ENCODE measurements at regions not wholly inside any gene's neighbourhood (a gene's known extent, or its start where the extent isn't known, plus 50 kb on each side); places are given as distances from the start of the nearest gene placed in this dataset.

- Histone ChIP-seq H3K9me3 (no peaks in the 10 kb centered on the region), H3K27ac (no peak overlapping the region), H3K36me3 (no peaks in the 10 kb centered on the region), H3K4me1 (no peaks in the 10 kb centered on the region), H3K4me3 (no peak overlapping the region), H3K27me3 (peaks cover 0 to 3% of the 10 kb centered on the region in 2 donors)
- intact Hi-C loops (cut with DNase I; ENCODE audit: low total_unique reads): no loop called here
- TF ChIP-seq CTCF (IDR thresholded peaks at IDR 0.05): no peak
- no peak for DNase-seq
Observed at GRCh38 chr2:175662335-175662734, 339.7 kb downstream of the LNPK start.

DNA sequence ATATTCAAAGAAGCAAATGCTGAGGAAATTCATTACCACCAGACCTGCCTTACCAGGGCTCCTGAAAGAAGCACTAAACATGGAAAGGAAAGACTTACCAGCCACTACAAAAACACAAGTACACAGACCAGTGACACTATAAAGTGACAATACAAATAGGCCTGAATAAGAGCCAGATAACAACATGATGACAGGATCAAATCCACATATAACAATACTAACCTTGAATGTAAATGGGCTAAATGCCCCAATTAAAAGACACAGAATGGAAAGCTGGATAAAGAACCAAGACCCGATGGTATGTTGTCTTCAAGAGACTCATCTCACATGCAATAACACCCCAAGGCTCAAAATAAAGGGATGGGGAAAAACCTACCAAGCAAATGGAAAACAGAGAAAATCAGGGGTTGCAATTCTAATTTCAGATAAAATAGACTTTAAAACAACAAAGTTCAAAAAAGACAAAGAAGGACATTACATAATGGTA lies 353.4 kb downstream of the LNPK start:
- H3K27me3 ChIP-seq: no peaks in the 10 kb centered on the region
- no peak overlapping the region for H3K27ac ChIP-seq
- no peaks in the 10 kb centered on the region for H3K36me3 ChIP-seq
- H3K4me1 ChIP-seq: no peaks in the 10 kb centered on the region
- H3K4me3 ChIP-seq: no peak overlapping the region
- DNase-seq: no peak
- TF ChIP-seq CTCF (IDR thresholded peaks at IDR 0.05): no peak
- peaks cover 0 to 11% (median 6%) of the 10 kb centered on the region in 3 donors for H3K9me3 ChIP-seq
- intact Hi-C loops (cut with DNase I; ENCODE audit: low total_unique reads): no loop called here

- H3K27ac ChIP-seq: no peak overlapping the region
- H3K27me3 ChIP-seq: no peaks in the 10 kb centered on the region
- H3K9me3 ChIP-seq: peaks cover 0 to 11% (median 6%) of the 10 kb centered on the region in 3 donors
- no peak for TF ChIP-seq CTCF (IDR thresholded peaks at IDR 0.05)
- intact Hi-C loops (cut with DNase I; ENCODE audit: low total_unique reads): no loop called here
- H3K4me1 ChIP-seq: no peaks in the 10 kb centered on the region
- H3K36me3 ChIP-seq: no peaks in the 10 kb centered on the region
- no peak overlapping the region for H3K4me3 ChIP-seq
- DNase-seq: no peak
Observed at GRCh38 chr2:175647058-175647457, 355.0 kb downstream of the LNPK start.

DNA sequence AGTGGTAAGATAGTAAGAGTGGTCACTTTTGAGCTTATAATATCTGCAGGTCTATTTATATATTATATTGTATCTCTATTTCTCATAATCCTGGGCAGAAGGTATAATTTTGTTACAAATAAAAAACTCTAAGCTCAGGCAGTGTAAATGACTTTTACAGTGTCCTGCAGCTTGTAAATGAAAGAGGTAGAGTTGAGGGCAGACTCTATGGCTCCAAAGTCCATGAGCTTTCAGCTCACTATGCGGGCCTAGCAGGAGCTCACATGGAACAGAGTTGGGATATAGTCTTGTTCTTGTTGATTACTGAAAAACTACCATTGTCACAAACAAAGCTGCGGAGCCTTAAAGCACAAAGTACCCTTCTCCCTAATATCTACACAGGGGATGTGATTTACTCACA lies 361.4 kb downstream of the LNPK start:
- no peaks in the 10 kb centered on the region for H3K27me3 ChIP-seq
- no peak overlapping the region for H3K4me3 ChIP-seq
- H3K4me1 ChIP-seq: no peaks in the 10 kb centered on the region
- no peak overlapping the region for H3K27ac ChIP-seq
- H3K36me3 ChIP-seq: no peaks in the 10 kb centered on the region
- no peak for TF ChIP-seq CTCF (IDR thresholded peaks at IDR 0.05)
- intact Hi-C loops (cut with DNase I; ENCODE audit: low total_unique reads): no loop called here
- no peak for DNase-seq
- no peaks in the 10 kb centered on the region for H3K9me3 ChIP-seq

DNA sequence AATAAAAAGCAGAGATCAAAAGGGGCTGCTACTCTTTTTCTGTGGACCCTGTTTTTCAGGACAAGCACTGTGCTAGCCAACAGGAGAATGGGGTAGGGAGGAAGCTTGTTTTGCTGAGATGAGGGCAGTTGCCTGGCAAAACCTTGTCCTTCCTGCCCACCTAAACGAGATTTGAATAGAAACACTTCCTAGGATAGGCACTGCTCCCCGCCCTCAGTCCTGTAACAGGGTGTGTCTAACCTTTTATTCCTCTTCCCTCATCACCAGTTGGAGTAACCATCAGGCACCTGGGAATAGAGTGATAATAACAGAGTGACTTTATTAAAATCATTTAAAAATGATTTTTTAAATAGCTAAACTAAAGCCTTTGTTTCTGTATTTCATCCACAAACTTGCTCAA lies 368.8 kb downstream of the LNPK start:
- Histone ChIP-seq H3K9me3 (no peaks in the 10 kb centered on the region), H3K36me3 (no peaks in the 10 kb centered on the region), H3K27me3 (no peaks in the 10 kb centered on the region), H3K27ac (no peak overlapping the region), H3K4me3 (no peak overlapping the region), H3K4me1 (no peaks in the 10 kb centered on the region)
- DNase-seq: no peak
- intact Hi-C loops (cut with DNase I; ENCODE audit: low total_unique reads): no loop called here
- TF ChIP-seq CTCF (IDR thresholded peaks at IDR 0.05): no peak

- Histone ChIP-seq H3K9me3 (no peaks in the 10 kb centered on the region), H3K36me3 (no peaks in the 10 kb centered on the region), H3K27ac (no peak overlapping the region), H3K4me3 (no peak overlapping the region), H3K4me1 (no peaks in the 10 kb centered on the region), H3K27me3 (no peaks in the 10 kb centered on the region)
- no peak for TF ChIP-seq CTCF (IDR thresholded peaks at IDR 0.05)
- DNase-seq: no peak
- intact Hi-C loops (cut with DNase I; ENCODE audit: low total_unique reads): no loop called here
Observed at GRCh38 chr2:175631245-175631623, 370.8 kb downstream of the LNPK start.

Data from tibial artery (tissue), 4 donors.